ENCODE measurements at regions not wholly inside any gene's neighbourhood (a gene's known extent, or its start where the extent isn't known, plus 50 kb on each side); places are given as distances from the start of the nearest gene placed in this dataset.

DNA sequence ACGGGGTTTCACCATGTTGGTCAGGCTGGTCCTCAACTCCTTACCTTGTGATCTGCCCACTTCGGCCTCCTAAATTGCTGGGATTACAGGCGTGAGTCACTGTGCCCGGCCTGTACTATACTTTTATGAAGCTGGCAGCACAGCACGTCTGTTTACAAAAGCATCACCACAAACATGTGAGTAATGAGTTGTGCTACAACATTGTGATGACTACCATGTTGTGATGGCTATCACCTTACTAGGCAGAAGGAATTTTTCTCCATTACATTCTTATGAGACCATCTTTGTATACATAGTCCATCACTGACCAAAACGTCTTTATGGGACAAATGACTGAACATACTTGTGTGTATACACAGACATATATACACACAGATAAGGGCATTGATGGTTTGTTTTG, 1019.0 kb downstream of the CDH18 start:
- Histone ChIP-seq H3K9me3 (ENCODE audit: control insufficient read depth in 4 of 4, insufficient read depth in 3 of 4, low read length in 3 of 4) (no peaks in the 10 kb centered on the region), H3K9ac (ENCODE audit: insufficient read depth in 1 of 2, low read length in 2 of 2) (no peak overlapping the region), H3K27ac (ENCODE audit: low read depth in 1 of 2, low read length in 1 of 2) (no peak overlapping the region), H3K4me3 (no peak overlapping the region), H3K4me1 (ENCODE audit: control insufficient read depth in 5 of 5, insufficient read depth in 5 of 5, low read length in 5 of 5) (no peaks in the 10 kb centered on the region), H3K36me3 (ENCODE audit: control insufficient read depth in 4 of 4, insufficient read depth in 4 of 4, low read length in 4 of 4) (no peaks in the 10 kb centered on the region), H3K27me3 (ENCODE audit: control insufficient read depth in 3 of 3, insufficient read depth in 3 of 3, low read length in 2 of 3) (no peaks in the 10 kb centered on the region)
- TF ChIP-seq, protein P1, sequence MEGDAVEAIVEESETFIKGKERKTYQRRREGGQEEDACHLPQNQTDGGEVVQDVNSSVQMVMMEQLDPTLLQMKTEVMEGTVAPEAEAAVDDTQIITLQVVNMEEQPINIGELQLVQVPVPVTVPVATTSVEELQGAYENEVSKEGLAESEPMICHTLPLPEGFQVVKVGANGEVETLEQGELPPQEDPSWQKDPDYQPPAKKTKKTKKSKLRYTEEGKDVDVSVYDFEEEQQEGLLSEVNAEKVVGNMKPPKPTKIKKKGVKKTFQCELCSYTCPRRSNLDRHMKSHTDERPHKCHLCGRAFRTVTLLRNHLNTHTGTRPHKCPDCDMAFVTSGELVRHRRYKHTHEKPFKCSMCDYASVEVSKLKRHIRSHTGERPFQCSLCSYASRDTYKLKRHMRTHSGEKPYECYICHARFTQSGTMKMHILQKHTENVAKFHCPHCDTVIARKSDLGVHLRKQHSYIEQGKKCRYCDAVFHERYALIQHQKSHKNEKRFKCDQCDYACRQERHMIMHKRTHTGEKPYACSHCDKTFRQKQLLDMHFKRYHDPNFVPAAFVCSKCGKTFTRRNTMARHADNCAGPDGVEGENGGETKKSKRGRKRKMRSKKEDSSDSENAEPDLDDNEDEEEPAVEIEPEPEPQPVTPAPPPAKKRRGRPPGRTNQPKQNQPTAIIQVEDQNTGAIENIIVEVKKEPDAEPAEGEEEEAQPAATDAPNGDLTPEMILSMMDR (IDR thresholded peaks at IDR 0.05; ENCODE audit: control extremely low read depth, extremely low read depth) = no peak
- ATAC-seq (ENCODE audit: insufficient read depth, low FRiP score) (no peak), DNase-seq (no peak)
- WGBS, 2 donors = 68 to 84% methylated on average over 6 of the region's 6 CpGs

DNA sequence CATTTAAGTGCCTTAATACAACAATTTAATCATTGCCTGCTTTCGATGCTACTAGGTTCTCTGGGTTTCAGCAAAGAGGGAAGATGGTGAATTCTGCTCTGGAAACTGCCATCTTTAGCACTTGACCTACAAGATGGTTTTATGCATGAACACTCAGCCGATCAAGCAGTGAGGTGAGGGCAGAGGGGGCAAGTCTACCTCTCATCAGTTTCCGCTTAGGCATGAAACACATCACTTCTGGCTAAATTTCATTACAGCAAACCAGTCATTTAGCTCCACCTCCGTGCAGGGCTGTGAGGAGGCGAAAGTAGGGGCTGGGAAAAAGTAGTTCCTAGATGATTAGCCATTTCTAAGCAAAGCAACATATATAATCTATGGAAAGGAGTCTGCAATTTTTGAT, 1018.0 kb downstream of the CDH18 start:
- H3K27me3 ChIP-seq (ENCODE audit: control insufficient read depth in 3 of 3, insufficient read depth in 3 of 3, low read length in 2 of 3) = no peaks in the 10 kb centered on the region
- no peak overlapping the region for H3K4me3 ChIP-seq
- no peak overlapping the region for H3K27ac ChIP-seq (ENCODE audit: low read depth in 1 of 2, low read length in 1 of 2)
- no peak for ATAC-seq (ENCODE audit: insufficient read depth, low FRiP score)
- no peak overlapping the region for H3K9ac ChIP-seq (ENCODE audit: insufficient read depth in 1 of 2, low read length in 2 of 2)
- TF ChIP-seq, protein P1 (IDR thresholded peaks at IDR 0.05; ENCODE audit: control extremely low read depth, extremely low read depth) = no peak
- H3K9me3 ChIP-seq (ENCODE audit: control insufficient read depth in 4 of 4, insufficient read depth in 3 of 4, low read length in 3 of 4) = no peaks in the 10 kb centered on the region
- DNase-seq = no peak
- 68 to 90% methylated on average over 5 of the region's 5 CpGs for WGBS, 2 donors
- no peaks in the 10 kb centered on the region for H3K4me1 ChIP-seq (ENCODE audit: control insufficient read depth in 5 of 5, insufficient read depth in 5 of 5, low read length in 5 of 5)
- no peaks in the 10 kb centered on the region for H3K36me3 ChIP-seq (ENCODE audit: control insufficient read depth in 4 of 4, insufficient read depth in 4 of 4, low read length in 4 of 4)

DNA sequence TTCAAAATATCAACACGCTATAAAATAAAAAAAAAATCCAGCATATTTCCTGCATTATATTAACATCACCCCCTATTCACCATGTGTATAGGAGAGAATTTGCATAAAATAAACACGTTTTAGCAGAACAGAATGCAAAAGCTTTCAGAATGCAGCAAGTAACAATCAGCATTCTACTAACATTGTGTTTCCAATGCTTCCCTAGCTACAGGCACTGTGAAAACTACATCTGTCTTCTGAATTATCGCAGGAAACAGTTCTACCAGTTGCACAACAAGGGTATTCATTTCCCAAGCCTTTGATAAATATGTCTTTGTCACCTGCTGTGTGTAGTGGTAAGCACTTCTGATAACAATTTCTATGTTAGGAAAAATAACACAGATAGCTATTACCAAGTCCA, 1015.8 kb downstream of the CDH18 start:
- ATAC-seq (ENCODE audit: insufficient read depth, low FRiP score) = no peak
- Histone ChIP-seq H3K27ac (ENCODE audit: low read depth in 1 of 2, low read length in 1 of 2) (no peak overlapping the region), H3K9ac (ENCODE audit: insufficient read depth in 1 of 2, low read length in 2 of 2) (no peak overlapping the region), H3K4me1 (ENCODE audit: control insufficient read depth in 5 of 5, insufficient read depth in 5 of 5, low read length in 5 of 5) (no peaks in the 10 kb centered on the region), H3K4me3 (no peak overlapping the region), H3K27me3 (ENCODE audit: control insufficient read depth in 3 of 3, insufficient read depth in 3 of 3, low read length in 2 of 3) (no peaks in the 10 kb centered on the region), H3K36me3 (ENCODE audit: control insufficient read depth in 4 of 4, insufficient read depth in 4 of 4, low read length in 4 of 4) (no peaks in the 10 kb centered on the region), H3K9me3 (ENCODE audit: control insufficient read depth in 4 of 4, insufficient read depth in 3 of 4, low read length in 3 of 4) (no peaks in the 10 kb centered on the region)
- TF ChIP-seq, protein P1 (IDR thresholded peaks at IDR 0.05; ENCODE audit: control extremely low read depth, extremely low read depth) = no peak
- no peak for DNase-seq
- 51 to 60% methylated on average over 3 of the region's 3 CpGs for WGBS, 2 donors

DNA sequence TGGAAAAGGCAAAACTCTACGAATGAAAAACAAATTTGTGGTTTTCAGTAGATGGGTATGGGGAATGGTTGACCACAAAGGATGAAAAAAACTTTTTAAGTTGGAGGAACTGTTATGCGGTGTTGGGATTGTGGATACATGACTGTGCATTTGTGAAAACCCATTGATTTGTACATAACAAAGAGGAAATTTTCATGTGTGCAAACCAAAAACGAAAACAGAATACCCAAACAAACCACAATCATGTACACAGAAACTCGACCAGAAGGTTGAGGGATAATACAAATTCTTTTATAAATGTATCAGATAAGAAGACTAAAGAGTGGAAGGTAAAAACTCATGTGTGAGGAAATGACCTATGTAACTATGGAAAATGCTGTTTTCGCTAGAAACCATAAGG, 1012.4 kb downstream of the CDH18 start:
- Histone ChIP-seq H3K27me3 (ENCODE audit: control insufficient read depth in 3 of 3, insufficient read depth in 3 of 3, low read length in 2 of 3) (no peaks in the 10 kb centered on the region), H3K4me1 (ENCODE audit: control insufficient read depth in 5 of 5, insufficient read depth in 5 of 5, low read length in 5 of 5) (no peaks in the 10 kb centered on the region), H3K9me3 (ENCODE audit: control insufficient read depth in 4 of 4, insufficient read depth in 3 of 4, low read length in 3 of 4) (no peaks in the 10 kb centered on the region), H3K27ac (ENCODE audit: low read depth in 1 of 2, low read length in 1 of 2) (no peak overlapping the region), H3K36me3 (ENCODE audit: control insufficient read depth in 4 of 4, insufficient read depth in 4 of 4, low read length in 4 of 4) (no peaks in the 10 kb centered on the region), H3K9ac (ENCODE audit: insufficient read depth in 1 of 2, low read length in 2 of 2) (no peak overlapping the region), H3K4me3 (no peak overlapping the region)
- ATAC-seq (ENCODE audit: insufficient read depth, low FRiP score) = no peak
- no peak for DNase-seq
- 52 to 69% methylated on average over 5 of the region's 5 CpGs for WGBS, 2 donors
- TF ChIP-seq, protein P1 (IDR thresholded peaks at IDR 0.05; ENCODE audit: control extremely low read depth, extremely low read depth) = no peak
